ENCODE measurements at regions not wholly inside any gene's neighbourhood (a gene's known extent, or its start where the extent isn't known, plus 50 kb on each side); places are given as distances from the start of the nearest gene placed in this dataset.

GRCh38 chr17:5786510-5786875 is 202.2 kb upstream of the NLRP1 start:
- no peak for DNase-seq (ENCODE audit: low spot score)

GRCh38 chr17:5788266-5788900 is 204.1 kb upstream of the NLRP1 start:
- DNase-seq (ENCODE audit: low spot score) = no peak

DNA sequence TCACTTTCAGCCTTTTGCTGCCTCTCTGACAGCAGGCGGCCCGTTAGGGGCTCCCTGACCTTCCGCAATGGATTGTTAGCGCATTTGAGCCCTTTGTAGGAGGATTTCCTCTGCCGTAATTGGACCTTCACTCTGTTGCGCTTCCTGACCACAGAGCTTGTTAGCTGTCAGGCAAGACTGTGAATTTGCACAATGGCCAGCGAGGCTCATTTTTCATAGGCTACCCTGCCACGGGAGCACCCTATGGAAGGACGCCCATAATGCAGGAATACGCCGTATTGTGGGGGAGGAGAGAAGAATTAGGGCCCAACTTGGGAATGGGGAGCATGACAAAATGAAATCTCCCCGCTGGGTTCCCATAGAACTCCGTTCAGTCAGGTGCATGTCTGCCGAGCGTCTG is 205.2 kb upstream of the NLRP1 start:
- DNase-seq (ENCODE audit: low spot score) = no peak

GRCh38 chr17:5793157-5793556 is 208.8 kb upstream of the NLRP1 start:
- no peak for DNase-seq (ENCODE audit: low spot score)

DNA sequence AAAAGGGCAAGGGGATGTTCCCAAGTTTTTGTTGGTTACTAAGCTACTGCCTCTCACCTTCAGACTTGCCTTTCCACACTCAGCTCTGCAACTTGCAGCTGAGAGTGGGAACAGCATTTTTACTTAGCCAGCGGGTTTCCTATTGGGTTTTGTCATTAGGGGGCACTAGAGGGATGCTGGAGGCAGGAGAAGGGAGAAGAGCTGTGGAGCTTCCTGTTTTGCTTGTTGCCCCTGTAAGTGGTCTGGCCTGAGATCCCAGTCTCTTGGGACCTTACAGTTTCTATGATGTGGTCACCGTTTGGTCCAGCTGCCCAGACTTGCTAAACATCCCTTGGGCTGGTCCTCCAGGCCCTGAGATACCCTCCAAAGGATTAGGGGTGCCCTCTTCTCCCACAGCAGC is 209.6 kb upstream of the NLRP1 start:
- no peak for DNase-seq (ENCODE audit: low spot score)

DNA sequence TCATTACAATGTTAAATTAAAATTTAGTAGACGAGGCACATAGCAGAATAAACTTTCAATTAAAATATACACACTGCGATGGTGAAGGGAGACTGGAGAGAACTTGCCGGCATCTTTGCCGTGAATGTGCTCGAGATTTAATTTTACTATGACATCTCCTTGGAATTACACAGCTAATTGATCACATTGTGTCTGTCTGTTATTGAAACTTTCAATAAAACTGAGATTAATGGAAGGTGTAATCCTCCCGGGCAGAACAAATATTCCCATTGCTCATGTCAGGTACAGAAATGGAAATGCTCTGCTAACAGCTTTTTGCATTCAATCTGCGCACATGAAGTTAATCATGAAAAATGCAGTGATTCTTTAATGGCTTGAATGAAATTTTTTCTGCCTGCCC is 210.1 kb upstream of the NLRP1 start:
- DNase-seq (ENCODE audit: low spot score) = no peak

- no peak for DNase-seq (ENCODE audit: low spot score)
Observed at GRCh38 chr17:5794881-5795506, 210.7 kb upstream of the NLRP1 start.

DNA sequence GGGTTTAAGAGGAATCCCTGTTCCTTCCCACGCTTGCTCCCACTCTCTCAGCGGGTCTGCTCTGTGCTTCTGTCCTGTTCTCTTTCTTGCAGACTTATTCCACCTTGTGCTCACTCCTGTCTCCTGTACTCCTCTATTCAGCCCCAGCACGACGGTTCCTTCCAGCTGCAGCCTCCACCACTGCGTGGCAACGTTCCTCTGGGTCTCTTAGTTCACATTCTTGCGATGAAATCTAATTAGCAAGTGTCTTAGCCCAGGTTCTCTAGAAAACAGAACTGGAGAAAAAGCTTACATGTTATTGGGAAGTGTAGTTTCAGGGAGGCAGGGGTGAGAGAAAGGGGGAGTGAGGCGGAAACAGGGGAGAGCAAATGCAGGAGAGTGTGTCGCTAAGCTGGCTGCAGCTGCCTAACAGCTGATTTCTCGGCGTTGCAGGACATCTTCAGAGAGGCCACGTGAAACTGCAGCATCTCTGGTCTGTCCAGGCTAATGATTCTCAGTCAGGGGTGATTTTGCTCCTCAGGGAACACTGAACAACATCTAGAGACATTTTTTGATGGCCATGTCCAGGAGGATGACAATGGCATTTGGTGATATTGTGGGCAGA is 213.2 kb upstream of the NLRP1 start:
- no peak for DNase-seq (ENCODE audit: low spot score)

DNA sequence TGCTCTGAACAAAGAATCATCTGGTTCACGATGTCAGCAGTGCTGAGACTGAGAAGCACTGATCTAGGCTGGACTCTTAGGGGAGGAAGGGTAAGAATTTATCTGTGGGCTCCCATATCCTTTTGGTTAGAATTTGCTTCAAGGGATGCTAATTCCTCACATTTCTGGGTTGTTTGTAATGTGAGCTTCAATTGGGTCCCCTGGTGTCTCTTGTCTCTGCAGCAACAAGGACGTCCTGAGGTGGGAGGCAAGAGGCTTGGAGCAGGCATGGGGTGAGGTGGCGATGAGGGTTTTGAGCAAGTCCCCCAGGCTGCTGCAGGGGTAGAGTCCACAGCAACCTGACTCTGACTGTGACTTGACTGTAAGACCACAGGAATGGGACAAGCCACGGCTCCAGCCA is 213.8 kb upstream of the NLRP1 start:
- no peak for DNase-seq (ENCODE audit: low spot score)

DNA sequence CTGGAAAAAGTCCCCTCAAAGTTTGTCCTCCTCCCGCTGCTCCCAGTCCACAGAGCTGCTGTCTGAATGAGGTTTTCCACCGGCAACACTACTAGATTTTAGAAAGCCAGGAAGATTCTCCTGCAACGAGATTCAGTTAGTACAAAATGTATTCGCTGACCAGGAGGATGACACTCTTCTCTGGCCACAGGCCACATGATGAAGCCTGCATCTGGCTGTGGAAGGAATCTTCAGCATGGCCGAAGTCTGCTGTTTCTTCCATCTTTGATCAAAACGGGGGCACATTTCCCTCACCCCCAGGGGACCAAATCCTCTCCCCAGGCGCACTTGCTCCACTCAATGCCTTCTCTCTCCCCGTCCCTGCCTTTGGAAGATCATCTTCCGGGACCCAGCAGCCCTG is 215.8 kb upstream of the NLRP1 start:
- no peak for DNase-seq (ENCODE audit: low spot score)

DNA sequence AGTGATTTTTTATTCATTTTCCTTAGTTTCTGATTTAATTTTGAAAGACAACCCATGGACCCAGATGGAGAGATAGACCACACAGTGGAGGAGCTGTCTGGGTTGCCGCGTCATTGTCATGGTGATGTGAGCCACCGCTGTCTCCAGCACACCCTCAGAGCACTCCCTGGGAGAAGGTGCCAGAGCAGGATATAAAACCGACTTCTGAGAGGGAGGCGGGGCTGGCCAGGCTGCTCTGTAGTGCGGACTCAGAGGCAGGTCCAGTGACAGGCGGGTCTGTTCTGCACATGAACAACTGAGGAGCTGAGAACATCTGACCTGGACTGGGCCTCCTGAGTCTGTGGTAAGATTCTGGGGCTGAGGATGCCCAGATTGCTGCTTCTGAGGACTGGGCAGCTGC is 216.3 kb upstream of the NLRP1 start:
- no peak for DNase-seq (ENCODE audit: low spot score)

DNA sequence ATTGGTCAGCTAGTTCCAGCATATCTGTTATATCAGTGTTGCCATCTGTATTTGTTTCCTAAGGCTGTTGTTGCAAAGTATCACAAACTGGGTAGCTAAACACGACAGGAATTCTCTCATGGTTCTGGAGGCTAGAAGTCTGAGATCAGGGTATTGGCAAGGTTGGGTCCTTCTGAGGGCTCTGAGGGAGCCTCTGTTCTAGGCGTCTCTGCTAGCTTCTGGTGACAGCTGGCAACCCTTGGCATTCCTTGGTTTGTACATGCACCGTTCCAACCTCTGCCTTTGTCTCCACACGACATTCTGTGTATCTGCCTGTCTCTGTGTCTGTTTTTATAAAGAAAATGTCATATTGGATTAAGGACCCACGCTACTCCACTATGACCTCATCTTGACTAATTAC is 219.9 kb upstream of the NLRP1 start:
- no peak for DNase-seq (ENCODE audit: low spot score)

DNA sequence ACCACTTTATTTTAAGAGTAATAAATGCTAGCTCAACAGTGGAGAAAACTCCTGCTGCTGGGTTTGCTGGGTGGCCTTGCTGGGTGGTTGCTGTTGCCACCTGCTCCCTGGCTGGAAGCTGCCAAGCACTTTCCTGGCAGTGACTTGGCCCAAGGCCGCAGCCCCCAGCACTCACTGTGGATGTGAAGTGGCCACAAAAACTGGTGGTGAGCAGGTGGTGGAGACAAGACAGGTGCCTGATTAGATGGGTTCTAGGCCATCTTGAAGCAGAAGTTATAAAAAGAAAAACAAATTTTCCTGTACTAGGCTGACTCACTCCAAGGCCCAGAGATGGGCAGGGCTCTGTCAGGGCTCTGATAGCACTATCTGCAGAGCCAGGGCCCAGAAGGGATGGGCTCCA is 224.7 kb upstream of the NLRP1 start:
- no peak for DNase-seq (ENCODE audit: low spot score)

GRCh38 chr17:5809580-5810188 is 225.4 kb upstream of the NLRP1 start:
- DNase-seq (ENCODE audit: low spot score) = no peak

DNA sequence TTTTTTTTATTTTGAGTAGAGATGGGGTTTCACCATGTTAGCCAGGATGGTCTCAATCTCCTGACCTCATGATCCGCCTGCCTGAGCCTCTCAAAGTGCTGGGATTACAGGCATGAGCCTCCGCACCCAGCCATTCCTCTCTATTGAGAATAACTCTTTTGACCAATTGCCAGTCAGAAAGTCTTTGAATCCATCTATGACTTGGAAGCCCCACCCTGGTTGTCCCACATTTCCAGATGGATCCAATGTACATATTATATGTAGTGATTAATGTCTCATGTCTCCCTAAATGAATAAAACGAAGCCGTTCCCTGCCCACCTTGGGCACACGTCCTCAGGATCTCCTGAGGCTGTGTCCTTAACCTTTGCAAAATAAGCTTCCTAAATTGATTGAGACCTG is 228.3 kb upstream of the NLRP1 start:
- DNase-seq (ENCODE audit: low spot score) = no peak

DNA sequence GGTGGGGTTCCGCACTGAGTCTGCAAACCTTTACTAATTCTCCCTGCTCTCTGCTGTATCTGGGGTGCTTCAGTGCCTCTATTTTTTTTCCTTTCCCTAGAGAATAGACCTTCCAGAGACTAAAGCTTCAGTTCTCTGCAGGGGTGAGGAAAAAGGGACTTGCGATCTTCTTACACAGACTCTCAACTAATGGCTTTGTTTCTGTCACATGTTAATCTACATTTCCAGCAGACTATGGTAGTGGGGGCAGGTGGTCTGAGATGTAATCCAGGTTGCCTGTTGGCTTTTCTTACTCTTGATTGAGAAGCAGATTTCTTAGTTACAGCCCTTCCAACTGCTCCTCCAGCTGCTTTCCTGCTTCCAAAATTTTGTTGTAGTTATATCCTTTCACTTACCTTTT is 229.0 kb upstream of the NLRP1 start:
- no peak for DNase-seq (ENCODE audit: low spot score)

- no peak for DNase-seq (ENCODE audit: low spot score)
Observed at GRCh38 chr17:5815396-5815795, 231.1 kb upstream of the NLRP1 start.

DNA sequence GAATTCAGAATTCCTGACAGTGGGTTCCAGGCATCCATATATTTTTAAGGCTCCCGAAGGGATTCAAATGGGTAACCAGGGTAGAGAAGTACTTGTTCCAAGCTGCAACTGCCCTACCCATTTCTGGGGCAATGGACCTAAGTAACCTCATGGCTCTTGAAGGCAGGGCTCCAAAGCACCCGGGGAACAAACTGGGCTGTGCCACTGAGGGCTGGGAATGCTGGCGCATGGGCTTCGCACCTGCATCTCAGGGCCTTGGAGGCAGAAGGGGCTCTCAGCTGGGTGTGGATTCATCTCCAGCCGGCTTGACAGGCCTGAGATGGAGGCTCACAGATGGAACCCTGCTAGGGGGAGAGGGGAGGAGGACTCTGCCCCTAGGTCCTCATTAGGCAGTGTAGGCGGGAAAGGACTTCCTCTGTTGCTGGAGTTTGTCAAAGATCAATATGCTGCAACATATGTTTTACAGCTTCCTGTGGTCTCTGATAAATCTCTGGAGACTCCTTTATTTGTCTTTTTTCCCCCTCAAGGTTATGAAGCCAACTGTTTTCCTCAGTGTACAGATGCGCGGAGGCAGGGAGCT is 232.3 kb upstream of the NLRP1 start:
- no peak for DNase-seq (ENCODE audit: low spot score)

DNA sequence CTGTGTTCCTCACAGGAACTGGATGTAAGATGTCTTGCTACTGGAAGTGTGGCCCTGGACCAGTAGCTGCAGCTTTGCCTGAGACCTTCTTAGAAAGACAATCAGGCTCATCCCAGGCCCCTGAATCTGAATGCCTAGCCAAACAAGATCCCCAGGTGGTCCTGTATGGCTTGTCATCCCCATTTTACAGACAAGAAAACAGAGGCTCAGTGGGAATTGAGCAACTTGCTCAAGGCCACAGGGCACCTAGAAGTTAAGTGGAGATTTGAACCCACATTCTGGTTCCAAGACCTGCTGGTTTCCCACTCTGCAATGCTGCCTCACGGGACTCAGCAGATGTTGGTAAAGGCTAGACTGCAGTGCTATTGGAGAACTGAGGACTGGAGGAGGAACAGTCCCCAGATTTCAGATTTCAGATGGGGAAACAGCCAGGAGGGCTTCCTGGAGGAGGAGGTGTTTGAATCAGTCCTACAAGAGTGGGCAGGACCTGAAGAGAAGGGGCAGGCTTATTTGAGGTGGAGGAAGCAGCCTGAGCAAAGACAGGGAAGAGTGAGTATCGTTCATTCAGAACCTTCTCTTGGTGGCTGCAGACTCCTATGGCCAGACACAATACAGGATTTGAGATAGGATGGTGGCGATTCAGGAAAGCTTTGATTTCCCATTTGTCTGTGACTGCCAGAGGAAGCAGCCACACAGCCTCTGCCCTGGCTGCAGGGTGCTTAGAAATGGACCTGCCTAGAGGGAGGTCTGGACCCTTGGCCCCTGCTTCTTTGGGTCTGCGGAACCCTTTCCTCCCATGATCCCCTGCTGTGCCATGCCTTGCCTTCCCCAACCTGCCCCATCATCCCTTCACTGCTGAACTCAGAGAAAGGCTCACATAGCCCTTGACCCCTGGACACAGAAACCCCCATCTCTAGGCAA is 233.4 kb upstream of the NLRP1 start:
- no peak for DNase-seq (ENCODE audit: low spot score)

- DNase-seq (ENCODE audit: low spot score) = no peak
Observed at GRCh38 chr17:5819396-5819795, 235.1 kb upstream of the NLRP1 start.

- DNase-seq (ENCODE audit: low spot score) = no peak
Observed at GRCh38 chr17:5819921-5820685, 235.8 kb upstream of the NLRP1 start.
